ENCODE measurements at regions not wholly inside any gene's neighbourhood (a gene's known extent, or its start where the extent isn't known, plus 50 kb on each side); places are given as distances from the start of the nearest gene placed in this dataset.
A peak's percentile ranks its signal among the peaks of the same experiment; 100 is the strongest.
"Not testable (repeated sequence)": the region's sequence is repeated elsewhere in the genome, so short reads cannot be mapped to it uniquely, and the experiment has no call there.

DNA sequence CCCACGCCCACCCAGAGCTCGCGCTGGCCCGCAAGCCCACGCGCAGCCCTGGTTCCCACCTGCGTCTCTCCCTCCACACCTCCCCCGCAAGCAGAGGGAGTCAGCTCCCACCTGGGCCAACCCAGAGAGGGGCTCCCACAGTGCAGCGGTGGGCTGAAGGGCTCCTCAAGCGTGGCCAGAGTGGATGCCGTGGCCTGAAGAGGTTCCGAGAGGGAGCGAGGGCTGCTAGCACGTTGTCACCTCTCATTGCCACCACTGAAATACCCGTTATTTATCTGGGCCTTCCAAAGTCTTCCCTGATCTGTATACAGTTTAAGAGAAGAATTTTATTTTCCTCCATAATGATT is 88.3 kb upstream of the MYLIP start:
- DNase-seq (ENCODE audit: low read depth in 2 of 2) = no peak

DNA sequence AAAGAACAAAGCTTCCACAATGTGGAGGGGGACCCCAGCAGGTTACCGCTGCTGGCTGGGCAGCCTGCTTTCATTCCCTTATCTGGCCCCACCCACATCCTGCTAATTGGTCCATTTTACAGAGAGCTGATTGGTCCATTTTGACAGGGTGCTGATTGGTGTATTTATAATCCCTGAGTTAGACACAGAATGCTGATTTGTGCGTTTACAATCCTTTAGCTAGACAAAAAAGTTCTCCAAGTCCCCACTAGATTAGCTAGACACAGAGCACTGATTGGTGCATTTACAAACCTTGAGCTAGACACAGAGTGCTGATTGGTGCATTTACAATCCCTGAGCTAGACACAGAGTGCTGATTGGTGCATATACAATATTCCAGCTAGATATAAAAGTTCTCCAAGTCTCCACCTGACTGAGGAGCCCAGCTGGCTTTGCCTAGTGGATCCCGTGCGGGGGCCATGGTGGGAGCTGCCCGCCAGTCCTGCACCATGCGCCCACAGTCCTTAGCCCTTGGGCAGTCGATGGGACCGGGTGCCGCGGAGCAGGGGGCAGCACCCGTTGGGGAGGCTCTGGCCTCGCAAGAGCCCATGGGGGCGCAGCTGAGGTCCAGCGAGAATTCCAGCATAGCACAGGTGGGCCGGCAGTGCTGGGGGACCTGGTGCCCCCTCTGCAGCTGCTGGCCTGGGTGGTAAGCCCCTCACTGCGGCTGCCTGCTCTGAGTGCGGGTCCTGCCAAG is 88.8 kb upstream of the MYLIP start:
- not testable (repeated sequence) for DNase-seq (ENCODE audit: low read depth in 2 of 2)

DNA sequence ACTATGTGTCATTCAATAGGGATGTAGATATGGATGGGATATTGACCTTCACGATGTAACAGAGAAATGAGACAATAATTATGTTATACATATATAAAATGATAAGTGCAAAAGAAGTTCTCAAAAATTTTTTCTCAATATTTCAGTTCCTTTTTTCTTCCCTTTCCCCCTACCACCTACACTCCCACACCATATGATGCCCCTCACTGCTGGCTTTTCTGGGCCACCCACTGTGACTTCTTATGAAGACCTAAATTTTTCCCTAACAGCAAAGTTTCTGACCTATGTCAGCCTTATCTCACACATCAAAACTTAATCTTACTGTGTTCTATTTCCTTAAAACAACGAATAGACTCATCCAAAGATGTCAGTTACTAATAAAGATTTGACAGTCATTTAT is 89.9 kb upstream of the MYLIP start:
- no peak for DNase-seq (ENCODE audit: low read depth in 2 of 2)

DNA sequence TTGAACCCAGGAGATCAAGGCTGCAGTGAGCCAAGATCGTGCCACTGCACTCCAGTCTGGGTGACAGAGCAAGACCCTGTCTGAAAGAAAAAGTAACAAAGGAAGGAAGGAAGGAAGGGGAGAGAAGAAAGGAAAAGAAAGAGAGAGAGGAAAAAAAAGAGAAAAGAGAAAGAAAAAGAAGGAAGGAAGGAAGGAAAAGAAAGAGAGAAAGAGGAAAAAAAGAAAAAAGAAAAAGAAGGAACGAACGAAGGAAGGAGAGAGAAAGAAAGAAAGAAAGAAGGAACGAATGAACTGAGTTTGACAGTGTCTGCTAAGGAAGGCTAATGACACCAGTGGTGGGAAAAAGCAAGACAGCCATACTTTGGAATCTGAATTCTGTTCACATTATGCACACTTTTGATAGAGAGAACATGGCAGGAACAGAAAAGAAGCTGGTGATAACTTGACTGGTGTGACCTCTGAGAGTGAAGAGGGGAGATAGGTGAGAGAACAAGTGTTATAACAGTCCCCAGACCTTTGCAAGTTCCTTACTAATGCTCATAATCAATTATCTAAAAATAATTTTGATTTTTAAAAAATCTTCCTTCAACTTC is 93.3 kb upstream of the MYLIP start:
- DNase-seq (ENCODE audit: low read depth in 2 of 2) = no peak

DNA sequence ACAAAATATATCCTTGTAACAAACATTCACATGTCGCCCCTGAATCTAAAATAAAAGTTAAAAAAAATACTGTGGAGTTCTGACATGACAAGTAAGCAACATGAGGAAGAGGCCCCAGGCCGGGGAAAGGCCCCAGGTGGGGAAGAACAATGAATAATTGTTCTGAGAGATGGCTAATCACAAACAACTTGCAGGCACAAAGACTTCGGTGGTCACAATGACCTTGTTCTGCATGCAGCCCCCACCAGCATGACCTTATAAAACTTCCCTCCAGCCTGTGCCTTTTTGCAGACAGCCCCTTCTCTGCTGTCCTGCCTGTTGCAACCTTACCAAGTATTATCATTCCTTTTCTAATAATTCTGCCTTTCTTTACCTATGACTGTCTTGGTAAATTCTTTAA is 95.7 kb upstream of the MYLIP start:
- DNase-seq (ENCODE audit: low read depth in 2 of 2) = no peak

DNA sequence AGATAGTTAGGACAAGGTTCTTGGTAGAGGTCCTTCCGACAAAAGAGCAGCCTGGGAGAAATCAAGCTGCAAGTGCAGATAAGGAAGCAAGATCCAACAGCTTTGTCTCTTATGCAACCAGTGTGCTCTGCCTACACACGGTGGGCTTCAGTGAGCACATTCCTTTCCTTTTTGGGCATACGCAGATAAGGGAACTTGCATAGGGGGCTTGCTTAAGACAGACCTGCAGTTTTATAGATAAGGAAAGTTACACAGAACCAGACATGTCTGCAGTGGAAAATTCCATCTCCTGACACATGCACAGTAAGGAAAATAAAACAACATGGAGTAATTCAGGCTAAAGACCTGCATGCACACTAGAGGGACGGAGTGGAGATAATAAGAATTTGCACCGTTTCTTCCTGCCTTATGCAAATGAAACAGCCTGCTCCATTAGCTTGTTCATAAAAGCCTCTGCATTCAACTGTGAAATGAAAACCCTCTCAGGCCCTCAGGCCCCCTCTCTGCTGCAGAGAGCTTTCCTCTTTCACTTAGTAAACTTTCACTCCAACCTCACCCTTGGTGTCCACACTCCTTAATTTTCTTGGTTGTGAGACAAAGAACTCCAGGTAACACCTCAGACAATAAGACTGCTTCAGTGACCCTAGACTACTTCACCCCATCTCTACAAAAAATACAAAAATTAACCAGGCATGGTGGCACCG is 97.5 kb upstream of the MYLIP start:
- no peak for DNase-seq (ENCODE audit: low read depth in 2 of 2)

DNA sequence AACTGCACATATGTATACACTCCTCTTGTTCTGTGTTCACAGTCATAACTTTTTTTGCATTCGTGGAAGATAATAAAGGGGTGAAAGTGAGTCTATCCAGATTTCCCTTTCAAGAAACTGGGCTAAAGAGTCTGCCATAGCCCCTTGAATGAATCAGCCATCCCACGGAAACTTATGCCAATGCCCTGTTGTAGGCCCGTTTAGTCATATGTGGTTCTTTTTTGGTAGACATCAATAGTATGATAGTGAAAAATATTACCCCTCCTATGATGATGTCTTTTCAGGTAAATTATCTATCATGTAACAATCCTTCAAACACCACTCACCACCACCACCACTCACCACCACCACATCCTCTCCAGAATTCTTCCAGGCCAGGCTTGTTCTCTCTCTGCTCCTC is 99.9 kb upstream of the MYLIP start:
- no peak for DNase-seq (ENCODE audit: low read depth in 2 of 2)

DNA sequence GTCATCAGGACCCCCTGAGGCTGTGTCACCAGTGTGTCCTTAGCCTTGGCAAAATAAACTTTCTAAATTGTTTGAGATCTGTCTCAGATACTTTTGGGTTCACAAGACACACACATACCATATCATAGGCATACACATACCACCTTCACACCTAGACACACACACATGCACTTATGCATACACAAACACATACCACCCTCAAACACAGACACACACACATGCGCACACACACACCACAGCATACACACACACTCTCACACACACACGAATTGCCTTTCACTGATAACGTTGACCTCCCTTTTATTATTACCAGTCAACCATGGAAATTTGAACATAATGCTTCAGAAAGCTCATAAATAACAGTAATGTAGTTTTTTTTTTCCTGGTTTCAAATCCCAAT is 108.6 kb upstream of the MYLIP start:
- DNase-seq (ENCODE audit: low read depth in 2 of 2) = no peak

DNA sequence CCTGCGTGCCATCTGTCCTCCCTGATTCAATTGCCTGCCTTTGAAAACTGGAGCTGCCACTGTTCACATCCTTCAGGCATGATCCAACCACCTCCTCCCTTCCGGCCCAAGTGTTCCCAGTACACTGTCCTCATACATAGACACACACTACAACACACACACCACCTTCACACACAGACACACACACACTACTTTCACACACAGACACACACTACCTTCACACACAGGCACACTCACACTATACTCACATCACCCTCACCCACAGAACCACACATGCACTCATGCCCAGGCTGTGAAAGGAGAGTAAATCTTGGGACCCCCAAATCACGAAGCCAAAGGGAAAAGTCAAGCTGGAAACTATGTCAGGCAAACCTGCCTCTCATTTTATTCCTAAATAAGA is 109.4 kb upstream of the MYLIP start:
- no peak for DNase-seq (ENCODE audit: low read depth in 2 of 2)

DNA sequence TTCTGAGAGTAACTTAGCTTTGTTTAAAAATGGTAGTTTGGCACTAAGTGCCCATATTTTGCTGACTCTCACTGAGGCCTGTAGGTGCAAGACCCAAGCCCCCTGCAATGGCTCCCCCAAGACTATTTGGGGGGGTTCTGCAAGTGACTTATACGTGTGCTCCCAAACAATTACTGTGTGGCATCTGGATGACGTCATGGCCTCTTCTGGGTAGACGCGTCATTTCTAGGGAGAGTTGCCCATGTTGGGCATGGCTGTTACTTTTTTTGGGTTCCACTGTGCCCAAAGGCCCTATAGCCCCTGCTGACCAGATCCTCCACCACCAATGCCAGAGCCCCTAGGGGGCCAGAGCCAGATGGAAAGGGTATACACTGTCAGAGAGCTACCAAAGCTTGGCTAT is 110.3 kb upstream of the MYLIP start:
- DNase-seq (ENCODE audit: low read depth in 2 of 2) = no peak

DNA sequence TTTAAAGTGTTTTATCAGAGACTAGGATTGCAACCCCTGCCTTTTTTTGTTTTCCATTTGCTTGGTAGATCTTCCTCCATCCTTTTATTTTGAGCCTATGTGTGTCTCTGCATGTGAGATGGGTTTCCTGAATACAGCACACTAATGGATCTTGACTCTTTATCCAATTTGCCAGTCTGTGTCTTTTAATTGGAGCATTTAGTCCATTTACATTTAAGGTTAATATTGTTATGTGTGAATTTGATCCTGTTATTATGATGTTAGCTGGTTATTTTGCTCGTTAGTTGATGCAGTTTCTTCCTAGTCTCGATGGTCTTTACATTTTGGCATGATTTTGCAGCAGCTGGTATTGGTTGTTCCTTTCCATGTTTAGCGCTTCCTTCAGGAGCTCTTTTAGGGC is 114.6 kb upstream of the MYLIP start:
- not testable (repeated sequence) for DNase-seq (ENCODE audit: low read depth in 2 of 2)

DNA sequence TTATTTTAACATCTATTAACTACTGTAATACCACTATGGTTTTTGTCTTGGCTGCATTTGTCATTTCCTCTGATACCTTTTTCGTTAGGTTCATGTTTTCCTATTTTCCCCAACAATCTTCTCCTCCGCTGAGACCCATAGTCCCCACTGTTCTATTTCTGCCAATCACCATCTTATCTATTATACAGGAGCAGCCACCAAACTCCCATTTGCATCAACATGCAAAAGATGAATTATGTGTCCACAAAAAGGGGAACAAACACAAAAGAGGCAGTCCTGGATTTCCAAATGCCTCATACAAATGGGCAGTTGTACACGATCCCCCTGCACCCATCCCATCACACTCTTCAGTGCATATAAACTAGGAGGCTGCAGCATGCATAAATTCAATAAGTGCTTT is 121.7 kb upstream of the MYLIP start:
- DNase-seq (ENCODE audit: low read depth in 2 of 2) = no peak

DNA sequence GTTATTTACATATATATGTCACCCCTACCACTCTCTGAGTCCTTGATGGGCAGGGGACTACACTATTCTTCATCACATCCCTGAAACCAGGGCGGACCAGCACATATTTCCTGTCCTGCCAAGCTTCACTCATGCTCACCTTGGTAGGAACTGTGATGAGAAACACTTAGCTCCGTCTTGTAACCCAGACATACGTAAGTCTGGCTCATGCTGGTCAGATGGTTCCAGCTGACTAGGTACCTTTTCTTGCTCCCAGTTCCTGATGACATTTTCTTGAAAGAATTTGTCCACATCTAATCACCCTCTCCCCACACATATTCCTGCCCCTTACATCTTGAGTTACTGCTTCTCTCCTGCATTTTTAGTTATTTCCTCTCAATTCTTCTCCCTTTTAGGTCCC is 122.2 kb upstream of the MYLIP start:
- DNase-seq (ENCODE audit: low read depth in 2 of 2) = no peak

DNA sequence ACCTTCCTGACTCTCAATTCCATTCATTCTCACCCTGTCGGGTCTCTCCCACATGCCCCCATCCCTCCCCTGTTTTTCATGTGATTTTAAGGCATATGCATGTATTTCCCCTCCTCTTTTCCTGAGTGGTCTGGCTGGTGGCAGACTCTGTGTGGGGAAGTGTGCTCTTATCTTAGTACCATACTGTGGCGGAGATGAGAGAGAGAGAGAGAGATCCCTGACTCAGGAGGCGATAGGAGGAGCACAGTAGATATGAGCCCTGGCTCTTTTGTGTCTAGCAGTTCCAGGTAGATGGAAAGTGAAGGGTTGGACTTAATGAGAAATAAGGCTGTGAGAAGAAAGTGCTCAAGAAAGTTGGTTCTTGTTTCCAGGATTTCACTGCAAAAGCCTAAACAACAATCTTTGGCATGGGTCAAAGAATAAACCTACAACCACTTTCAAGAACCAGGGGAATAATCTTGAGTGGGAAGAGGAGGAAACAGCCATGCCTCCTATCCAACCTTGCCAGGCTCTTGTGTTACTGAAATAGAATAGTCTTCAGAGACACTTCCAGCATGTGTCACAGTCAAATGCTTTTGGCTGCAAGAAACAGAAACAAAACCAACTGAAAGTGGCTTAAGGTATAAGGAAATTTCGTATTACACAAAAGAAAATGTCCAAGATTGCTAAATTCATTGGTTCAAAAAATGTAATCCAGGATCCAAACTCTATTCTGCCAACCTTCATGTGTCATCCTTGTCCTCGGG is 123.8 kb upstream of the MYLIP start:
- DNase-seq (ENCODE audit: low read depth in 2 of 2) = no peak

DNA sequence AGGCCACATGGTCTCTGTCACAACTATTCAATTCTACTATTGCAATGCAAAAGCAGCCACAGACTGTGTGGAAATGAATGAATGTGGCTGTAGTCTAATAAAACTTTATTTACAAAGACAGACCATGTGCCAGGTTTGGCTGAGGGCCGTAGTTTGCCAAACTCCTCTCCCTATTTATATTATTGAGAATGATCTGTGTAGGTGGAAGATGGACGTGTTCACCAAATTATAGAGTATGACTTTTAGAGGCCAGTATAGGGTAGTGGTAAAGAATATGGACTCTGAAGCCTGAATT is 125.7 kb upstream of the MYLIP start:
- no peak for DNase-seq (ENCODE audit: low read depth in 2 of 2)

DNA sequence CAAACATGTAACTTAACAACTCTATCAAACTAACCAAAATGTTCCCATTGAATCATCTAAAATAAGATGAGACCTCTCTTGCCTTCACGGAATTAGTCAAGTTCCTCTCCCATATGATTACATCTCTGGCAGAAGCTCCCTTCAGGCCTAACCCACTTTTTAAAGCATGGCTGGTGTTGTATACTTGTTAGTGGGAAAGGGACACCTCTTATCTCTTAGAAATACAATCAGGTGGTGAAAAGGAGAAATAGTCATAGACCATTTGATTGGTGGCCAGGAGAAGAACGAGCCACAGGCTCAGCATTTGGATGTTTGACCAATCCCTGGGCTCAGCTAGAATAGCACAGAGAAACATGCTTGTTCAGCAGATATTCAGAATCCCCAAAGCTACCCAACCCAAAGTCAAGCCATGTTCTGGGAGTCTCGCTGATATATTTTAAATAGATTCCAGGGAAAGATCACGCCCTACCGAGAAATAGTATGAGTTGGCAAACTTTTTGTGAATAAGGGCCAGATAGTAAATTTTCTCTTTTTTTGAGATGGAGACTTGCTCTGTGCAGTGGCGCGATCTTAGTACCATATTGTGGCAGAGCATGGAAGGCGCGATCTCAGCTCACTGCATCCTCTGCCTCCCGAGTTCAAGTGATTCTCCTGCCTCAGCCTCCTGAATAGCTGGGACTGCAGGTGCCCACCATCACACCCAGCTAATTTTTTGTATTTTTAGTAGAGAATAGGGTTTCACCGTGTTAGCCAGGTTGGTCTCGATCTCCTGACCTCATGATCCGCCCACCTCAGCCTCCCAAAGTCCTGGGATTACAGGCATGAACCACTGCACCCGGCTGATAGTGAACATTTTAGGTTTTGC is 126.3 kb upstream of the MYLIP start:
- no peak for DNase-seq (ENCODE audit: low read depth in 2 of 2)

DNA sequence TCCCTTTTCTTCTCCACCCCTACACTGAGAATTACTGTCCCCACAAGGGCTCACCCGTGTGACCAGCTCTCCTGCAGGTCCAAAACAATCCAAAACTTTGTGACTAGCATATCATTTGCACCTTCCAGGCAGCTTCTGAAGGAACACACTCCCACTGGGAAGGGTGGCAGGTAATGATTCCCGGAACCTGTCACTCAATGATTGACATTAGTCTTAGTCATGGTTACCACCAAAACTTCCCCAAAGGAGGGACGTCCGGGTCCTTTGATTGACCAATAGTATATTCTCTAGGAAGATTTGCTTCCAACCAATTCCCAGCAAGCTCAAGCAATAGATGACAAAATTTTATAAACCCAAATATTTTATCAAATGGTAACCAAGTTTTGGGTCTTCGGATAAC is 127.7 kb upstream of the MYLIP start:
- DNase-seq (ENCODE audit: low read depth in 2 of 2) = no peak

DNA sequence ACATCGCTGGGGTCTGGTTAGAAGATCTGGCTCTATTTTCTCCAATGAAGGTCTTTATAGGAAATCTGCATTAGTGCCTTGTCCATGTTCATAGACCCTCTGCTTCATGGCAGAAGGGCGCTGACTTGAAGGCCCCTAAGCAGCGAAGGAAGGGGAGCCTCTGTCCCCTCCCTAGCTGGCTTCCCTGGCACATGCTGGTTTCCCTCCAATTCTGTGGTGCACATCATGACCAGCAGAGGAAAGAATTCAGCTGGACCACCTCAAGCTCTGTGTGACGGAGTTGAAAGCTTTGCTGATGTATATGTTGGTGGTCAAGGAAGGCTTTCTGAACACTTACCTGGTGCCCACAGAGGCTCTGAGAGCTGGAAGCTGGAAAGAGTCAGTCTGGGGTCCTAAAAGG is 129.7 kb upstream of the MYLIP start:
- no peak for DNase-seq (ENCODE audit: low read depth in 2 of 2)

DNA sequence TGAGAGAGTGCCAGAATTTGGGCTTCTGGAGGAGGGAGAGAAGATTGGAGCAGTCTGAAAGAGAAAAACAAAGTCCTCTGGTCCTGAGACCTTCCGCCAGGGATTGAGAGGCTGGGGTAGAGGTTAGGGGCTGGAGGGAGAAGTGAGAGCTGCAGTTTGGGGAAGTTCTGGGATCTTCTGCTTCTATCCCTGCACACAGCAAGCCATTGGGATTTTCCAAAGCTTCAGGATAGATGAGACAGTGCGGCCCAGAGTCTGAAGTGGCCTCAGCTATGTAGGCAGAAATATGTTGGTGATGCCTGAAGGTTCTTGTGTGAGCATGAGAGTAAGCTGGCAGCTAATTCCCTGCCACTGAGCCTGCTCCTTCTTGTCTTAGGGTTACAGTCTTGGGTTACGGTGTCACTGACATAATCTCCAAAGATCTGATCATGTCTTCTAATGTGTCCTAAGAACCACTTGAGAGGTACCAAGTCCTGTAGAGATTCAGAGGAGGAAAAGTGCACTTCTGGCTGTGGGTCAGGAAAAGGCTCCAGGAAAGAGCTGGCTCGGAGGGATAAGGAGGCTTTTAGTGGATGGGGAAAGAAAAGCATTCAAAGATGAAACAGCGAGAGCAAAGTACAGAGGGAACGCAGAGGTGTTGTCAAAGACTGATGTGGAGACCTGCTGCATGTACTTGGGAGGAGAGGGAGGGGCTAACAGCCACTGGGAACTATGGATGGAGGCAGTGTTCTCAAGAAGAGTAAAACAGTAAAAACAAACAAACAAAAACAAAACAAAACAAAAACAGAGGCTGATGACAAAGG is 131.1 kb upstream of the MYLIP start:
- no peak for DNase-seq (ENCODE audit: low read depth in 2 of 2)

DNA sequence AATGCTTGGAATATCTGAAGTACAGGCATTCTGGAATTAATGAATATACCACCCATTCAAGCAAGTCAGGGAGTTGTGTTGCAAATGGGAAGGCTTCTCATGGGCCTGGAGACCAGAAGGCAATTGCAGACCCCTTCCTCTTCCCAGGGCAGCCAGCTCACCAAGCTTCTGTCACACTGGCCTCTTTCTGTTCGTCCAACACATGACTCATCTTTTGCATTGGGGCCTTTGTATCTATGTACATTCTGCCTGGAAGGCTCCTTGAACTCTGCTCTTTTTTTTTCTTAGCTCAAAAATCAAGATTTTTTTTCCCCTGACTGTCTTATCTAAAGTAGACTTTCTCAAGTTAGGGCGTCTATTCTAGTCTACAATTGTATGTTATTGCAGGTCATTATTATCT is 132.9 kb upstream of the MYLIP start:
- DNase-seq (ENCODE audit: low read depth in 2 of 2) = peak in 1 of 2 donors; percentile 41

DNA sequence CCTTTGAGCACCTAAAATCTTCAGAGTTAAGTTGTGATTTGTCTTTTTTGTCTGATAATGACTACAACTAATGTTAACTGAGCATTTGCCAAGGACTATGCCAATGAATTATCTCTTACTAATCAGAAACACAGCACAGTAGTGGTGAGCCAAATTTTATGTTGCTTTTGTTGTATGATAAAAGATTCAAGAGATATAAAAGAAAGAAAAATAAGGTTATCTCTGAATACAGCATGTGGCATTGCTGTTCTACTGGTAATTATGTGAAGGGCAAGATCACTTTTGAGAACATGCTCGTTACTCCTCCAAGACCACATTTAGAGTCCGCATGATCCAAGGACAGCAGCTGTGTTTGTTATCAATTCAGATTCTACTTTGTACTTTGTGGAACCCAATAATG is 133.4 kb upstream of the MYLIP start:
- no peak for DNase-seq (ENCODE audit: low read depth in 2 of 2)

All from dermis microvascular lymphatic vessel endothelial cell (primary cell).